Adrenal gland (tissue), 5 donors: ENCODE measurements at regions not wholly inside any gene's neighbourhood (a gene's known extent, or its start where the extent isn't known, plus 50 kb on each side); places are given as distances from the start of the nearest gene placed in this dataset.
"Not testable (repeated sequence)": the region's sequence is repeated elsewhere in the genome, so short reads cannot be mapped to it uniquely, and the experiment has no call there.

Experiments used
- CTCF ChIP-seq, 6 experiments: fragments of 450-650 bp in 4 of 6; fragments of 200-600 bp in 2 of 6; sonication (generic) in 1 of 6; IDR thresholded peaks; 1 replicate in 5 of 6; 2 replicates in 1 of 6; pipeline versions ENCODE4 v1.5.1 to v1.8.0; 2016 to 2021; ENCODE audit warnings: antibody characterized with exemption in 6 of 6, mild to moderate bottlenecking in 2 of 6, moderate library complexity in 1 of 6
- POLR2A ChIP-seq, 2 donors: fragments of 450-650 bp; IDR thresholded peaks; one replicate each; pipeline ENCODE4 v1.6.1; 2017; ENCODE audit warnings: antibody characterized with exemption in 2 of 2, mild to moderate bottlenecking in 2 of 2, moderate library complexity in 1 of 2
- donor health status: DM: no; HTN: no; CAD: no.

- not testable (repeated sequence) for TF ChIP-seq CTCF, POLR2A (IDR thresholded peaks at IDR 0.05)
Observed at GRCh38 chr7:86440420-86440819, 203.3 kb upstream of the GRM3 start.
